Activated CD8-positive, alpha-beta memory T cell treated with anti-CD3 and anti-CD28 coated beads, Interleukin-2, amount 50 U/mL, for 4 hours (primary cell): ENCODE measurements at regions not wholly inside any gene's neighbourhood (a gene's known extent, or its start where the extent isn't known, plus 50 kb on each side); places are given as distances from the start of the nearest gene placed in this dataset.

Experiments used
- DNase-seq: peaks from one replicate; pipeline ENCODE4 v3.0.0-alpha.2; 2020

DNA sequence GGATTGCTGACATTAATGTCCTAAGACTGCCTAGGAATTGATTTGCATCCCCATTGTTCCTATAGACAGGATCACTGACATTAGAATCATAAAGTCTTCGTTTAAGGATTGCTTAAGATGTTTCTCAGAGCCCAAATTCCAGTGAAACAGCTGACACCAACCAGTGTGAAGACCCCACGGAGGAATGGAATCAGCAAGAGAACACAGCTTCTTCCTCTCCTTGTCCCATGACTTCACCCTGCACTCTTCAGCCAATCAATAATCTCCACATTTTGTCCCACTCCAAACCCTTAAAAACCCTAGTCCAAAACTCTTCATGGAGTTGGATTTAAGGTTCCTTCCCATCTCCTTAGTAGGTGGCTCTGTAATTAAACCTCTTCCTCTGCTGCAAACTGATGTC lies 157.0 kb upstream of the NDUFV2 start:
- DNase-seq, result no peak

GRCh38 chr18:8946066-8946838 lies 156.2 kb upstream of the NDUFV2 start:
- DNase-seq, result no peak

GRCh38 chr18:8947566-8947965 lies 154.9 kb upstream of the NDUFV2 start:
- DNase-seq, result no peak

DNA sequence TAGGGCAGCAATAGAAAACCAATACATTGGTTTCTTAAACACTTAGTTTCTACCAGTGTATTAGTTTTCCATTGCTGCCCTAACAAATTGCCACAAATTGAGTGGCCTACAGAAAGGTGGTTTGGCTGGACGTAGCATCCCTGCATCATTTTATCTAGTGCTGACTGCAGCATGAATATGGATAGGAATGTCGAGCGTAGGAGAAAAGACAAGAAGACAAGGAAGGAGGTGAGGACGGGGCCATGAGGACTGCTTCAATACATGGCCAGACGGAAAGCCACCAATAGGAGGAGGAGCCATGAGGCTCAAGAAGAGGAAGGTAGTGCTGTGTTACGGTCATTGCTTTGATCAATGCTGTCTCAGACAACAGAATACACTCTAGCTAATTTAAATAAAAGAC lies 154.5 kb upstream of the NDUFV2 start:
- no peak for DNase-seq

- no peak for DNase-seq
Observed at GRCh38 chr18:8948471-8949149, 153.9 kb upstream of the NDUFV2 start.

DNA sequence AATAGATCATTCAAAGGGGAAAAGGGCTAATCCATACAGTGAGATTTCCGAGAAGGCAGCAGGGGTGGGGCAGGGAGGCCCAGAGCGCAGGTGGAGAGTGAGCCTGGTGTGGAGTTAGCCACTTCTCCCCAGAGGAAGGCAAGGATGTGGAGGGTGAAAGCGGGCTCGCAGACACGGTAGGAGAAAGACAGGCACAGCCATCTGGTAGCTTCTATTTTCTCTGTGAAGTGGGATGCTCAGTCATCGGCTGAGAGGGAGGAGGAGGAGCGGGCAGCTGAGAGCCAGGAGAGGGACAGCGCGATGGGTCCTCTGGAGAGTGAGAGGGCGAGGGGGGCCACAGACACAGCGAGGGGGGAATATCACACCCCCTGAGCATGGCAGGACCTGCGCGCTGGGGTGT lies 153.3 kb upstream of the NDUFV2 start:
- DNase-seq, result no peak

GRCh38 chr18:8951491-8951890 lies 151.0 kb upstream of the NDUFV2 start:
- DNase-seq, result no peak

DNA sequence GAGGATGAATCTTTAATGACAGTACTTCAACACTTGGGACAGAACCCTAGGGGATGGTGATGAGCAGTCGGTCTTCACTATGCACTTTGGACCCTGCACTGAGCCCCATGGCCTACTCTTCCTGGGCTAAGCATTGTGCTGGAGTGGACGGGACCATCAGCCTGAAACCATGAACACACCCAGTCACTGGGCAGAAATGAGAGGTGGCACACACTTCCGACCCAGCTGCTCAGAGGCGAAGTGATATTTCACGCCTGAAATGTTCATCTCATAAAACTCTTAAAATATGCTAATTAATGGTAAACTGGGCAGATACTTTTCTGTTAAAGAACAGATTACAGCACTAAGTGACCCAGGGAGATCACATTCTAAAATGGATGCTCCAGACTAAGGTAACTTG lies 150.3 kb upstream of the NDUFV2 start:
- DNase-seq, result no peak

- no peak for DNase-seq
Observed at GRCh38 chr18:8952769-8953760, 149.4 kb upstream of the NDUFV2 start.

- DNase-seq, result no peak
Observed at GRCh38 chr18:8957731-8958130, 144.8 kb upstream of the NDUFV2 start.

DNA sequence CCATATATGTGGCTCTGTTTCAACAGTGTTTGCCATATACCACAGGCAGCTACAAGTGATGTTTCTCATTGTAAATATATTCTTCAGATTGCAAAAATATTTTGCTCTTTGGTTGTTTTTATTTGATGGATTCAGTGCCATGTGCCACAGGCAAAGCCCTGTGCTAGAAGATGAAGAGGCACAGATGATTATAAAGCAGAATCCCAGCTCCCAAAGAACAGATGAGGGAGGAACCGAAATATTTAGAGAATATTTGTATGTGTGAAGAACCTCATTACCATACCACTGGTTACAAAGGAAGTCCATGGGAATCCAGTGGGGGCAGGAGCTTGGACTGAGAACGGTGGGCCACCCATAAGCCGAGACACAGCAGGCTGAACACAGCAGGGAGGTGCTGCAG lies 143.8 kb upstream of the NDUFV2 start:
- no peak for DNase-seq

GRCh38 chr18:8959551-8960135 lies 142.9 kb upstream of the NDUFV2 start:
- DNase-seq, result no peak

GRCh38 chr18:8960740-8961657 lies 141.5 kb upstream of the NDUFV2 start:
- DNase-seq, result no peak

- no peak for DNase-seq
Observed at GRCh38 chr18:8962192-8962779, 140.2 kb upstream of the NDUFV2 start.

- no peak for DNase-seq
Observed at GRCh38 chr18:8962855-8963635, 139.5 kb upstream of the NDUFV2 start.

DNA sequence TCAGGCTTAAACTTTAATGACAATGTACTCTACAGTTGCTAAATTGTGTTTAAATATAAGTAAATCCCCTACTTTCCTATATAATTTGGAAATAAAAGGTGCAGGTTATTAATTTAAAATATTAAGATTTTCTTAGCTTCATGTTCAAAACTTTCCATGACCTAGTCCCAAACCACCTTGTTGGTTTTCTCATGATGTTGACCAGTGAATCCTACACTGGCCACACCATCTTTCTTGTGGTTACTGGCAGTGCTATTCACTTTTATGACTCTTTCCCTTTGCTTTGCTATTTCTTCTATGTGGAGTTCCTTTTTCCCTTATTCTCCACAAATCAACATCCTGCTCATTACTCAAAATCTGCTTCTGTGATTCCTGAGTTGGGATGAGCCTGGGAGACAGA lies 138.6 kb upstream of the NDUFV2 start:
- no peak for DNase-seq

GRCh38 chr18:8965398-8965797 lies 137.1 kb upstream of the NDUFV2 start:
- DNase-seq, result no peak

DNA sequence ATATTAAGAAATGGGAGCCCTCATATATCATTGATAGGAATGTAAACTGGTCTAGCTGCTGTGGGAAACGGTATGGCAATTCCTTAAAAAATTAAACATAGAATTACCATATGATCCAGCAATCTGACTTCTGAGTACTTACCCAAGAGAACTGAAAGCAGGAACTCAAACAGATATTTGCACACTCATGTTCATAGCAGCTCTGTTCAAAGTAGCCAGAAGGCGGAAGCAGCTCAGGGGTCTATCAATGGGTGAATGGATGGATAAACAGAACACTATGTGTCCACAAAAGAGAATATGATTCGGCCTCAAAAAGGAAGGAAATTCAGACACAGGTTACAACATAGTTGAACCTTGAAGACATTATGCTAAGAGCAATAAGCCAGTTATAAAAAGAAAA lies 135.7 kb upstream of the NDUFV2 start:
- DNase-seq, result no peak

- no peak for DNase-seq
Observed at GRCh38 chr18:8967573-8967972, 134.9 kb upstream of the NDUFV2 start.

- DNase-seq, result no peak
Observed at GRCh38 chr18:8969639-8970390, 132.7 kb upstream of the NDUFV2 start.
